ENCODE measurements at regions not wholly inside any gene's neighbourhood (a gene's known extent, or its start where the extent isn't known, plus 50 kb on each side); places are given as distances from the start of the nearest gene placed in this dataset.
A peak's percentile ranks its signal among the peaks of the same experiment; 100 is the strongest.
"Not testable (repeated sequence)": the region's sequence is repeated elsewhere in the genome, so short reads cannot be mapped to it uniquely, and the experiment has no call there.

DNA sequence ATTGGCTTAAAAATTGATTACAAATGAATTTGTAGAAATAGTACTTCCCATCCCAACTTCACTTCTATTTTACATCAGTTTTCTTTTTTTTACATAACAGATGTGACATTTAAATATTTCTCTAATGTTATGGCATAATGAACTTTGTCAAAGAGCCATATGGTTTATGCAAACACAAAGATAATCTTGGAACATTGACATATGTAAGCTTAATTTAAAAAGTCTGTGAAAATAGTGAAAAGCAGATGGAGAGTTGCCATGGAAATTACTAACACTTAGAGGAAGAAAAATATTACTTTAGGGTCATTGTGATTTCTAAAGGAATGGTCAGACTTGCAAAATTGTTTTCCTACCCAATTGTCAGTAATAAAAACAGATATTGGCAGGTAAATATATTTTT is 232.4 kb downstream of the AEBP2 start:
- DNase-seq, result no peak

DNA sequence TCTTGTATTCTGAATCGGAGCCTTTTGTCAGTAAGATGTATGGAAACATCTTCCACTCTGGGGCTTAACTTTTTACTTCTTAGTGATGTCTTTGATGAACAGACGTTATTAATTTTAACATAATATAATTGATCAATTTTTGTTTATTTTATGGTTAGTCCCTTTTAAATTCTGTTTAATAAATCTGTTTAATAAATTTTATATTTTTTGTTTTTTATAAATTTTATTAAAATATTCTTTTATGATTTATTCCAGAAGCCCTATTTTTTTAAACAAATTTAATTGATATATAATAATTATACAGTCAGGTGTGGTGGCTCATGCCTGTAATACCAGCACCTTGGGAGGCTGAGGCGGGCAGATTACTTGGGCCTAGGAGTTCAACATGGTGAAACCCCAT is 235.1 kb downstream of the AEBP2 start:
- no peak for DNase-seq

DNA sequence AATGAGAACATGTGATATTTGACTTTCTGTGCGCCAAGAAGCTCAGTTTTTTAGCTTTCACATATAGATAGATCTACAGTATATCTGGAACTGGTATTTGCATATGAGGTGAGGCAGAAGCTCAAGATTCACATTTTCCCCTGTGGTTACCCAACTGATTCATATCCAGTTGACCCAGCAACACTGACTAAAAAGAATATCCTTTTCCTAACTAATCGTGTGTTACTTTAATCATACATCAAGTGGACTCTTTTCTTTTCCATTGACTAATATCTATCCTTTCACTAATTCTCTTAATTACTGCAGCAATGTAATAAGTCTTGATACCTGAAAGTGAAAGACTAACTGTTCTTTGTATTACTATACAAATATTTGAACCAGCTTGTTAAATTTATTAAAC is 236.1 kb downstream of the AEBP2 start:
- DNase-seq, result no peak

DNA sequence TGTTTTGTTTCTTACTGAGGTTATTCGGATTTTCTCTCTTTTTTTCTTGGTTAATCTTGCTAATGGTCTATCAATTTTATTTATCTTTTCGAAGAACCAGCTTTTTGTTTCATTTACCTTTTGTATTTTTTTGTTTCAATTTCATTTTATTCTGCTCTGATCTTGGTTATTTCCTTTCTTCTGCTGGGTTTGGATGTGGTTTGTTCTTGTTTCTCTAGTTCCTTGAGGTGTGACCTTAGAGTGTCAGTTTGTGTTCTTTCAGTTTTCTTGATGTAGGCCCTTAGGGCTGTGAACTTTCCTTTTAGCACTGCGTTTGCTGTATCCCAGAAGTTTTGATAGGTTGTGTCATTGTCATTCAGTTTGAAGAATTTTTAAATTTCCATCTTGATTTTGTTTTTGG is 239.2 kb downstream of the AEBP2 start:
- DNase-seq, result not testable (repeated sequence)

DNA sequence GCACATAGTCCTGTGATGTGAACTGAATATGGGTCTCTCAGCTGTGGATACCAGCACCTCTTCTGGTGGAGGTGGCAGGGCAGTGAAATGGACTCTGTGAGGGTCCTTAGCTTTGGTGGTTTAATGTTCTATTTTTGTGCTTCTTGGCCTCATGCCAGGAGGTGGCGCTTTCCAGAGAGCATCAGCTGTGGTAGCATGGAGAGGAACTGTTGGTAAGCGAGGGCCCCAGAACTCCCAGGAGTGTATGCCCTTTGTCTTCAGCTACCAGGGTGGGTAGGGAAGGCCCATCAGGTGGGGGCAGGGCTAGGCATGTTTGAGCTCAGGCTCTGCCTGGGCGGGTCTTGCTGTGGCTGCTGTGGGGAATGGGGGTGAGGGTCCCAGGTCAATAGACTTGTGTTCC is 241.7 kb downstream of the AEBP2 start:
- no peak for DNase-seq

DNA sequence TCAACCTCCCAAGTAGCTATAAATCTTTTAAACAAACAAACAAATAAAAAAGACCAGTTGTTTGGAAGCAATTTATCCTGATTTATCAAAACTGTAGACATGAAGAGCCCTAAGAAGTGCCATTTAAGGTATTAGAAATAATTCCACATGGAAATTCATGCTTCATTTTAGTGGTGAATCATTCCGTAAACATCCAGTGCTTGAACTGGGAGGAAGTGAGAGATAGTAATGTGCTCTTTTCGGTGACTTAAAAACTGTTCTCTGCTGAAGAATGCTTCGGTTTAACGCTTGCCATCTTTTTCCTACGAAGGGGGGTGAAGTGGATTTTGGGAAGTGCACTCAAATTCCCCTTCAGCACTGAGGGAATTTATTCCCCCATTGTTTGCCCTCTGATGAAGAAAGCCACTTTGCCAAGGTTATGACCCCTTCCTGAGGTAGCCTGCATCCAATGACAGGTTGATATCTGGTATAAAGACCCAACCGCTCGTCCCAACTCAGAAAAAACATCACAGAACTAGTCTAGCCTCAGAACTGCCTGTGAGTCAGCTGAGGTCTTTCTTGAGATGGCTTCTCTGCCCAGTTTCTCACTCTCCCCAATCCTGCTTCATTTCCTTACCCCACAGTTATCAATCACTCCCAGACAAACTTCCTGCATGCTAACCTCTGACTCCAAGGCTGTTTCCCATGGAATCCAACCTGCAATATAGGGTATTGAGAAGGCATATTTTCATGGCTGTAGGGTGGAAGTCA is 244.1 kb downstream of the AEBP2 start:
- peak; percentile 73 for DNase-seq

DNA sequence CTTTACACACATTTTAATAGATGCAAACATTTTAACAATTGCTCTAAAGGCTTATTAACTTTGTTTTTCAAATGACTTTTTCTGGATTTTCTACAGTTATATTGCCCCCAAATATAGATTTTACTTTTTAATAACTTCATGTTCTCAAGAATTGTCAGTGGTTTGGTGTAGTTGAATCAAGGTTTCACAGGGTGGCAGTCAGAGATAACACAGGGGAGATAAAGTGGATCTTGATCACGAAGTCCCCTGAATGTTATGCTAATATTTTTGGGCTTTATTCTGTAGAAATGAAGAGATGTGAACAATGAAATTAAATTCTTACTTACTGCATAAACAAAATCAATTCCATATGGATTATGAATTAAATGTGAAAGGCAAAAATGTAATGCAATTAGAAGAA is 248.1 kb downstream of the AEBP2 start:
- no peak for DNase-seq

DNA sequence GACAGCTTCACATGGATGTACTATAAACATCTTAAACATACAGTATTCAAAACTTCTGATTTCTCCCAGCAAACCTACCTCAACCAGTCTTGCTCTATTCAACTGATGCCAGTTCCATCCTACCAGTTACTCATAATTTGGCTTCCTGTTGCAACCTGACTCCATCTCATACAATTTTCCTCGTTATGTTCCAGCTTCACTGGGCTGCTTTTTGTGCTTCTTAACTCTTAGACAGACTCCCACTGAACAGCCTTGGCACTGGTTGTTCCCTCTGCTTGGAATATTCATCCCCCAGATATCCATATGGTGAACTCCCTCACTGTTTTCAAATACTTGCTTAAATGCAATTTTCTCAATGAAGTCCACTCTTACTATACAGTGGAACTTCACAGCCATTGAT is 249.2 kb downstream of the AEBP2 start:
- peak; percentile 33 for DNase-seq

DNA sequence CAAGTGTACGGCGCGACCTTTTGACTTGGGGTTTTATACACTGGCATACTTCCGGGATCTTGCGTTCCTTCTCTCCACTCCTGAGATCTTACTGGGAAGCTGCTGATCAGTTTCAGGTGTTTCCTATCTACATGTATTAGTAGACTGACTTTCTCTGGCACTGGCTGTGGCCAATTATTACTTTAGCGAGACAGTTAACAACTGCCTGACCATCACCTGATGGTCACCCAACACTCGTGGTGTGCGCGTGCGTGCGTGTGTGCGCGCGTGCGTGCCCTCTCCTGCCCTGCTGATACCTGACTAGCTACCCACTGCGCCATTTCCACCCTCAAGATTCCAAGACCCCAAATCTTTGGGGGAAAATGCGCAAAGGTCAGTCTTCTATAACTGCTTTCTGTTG is 249.9 kb downstream of the AEBP2 start:
- no peak for DNase-seq

DNA sequence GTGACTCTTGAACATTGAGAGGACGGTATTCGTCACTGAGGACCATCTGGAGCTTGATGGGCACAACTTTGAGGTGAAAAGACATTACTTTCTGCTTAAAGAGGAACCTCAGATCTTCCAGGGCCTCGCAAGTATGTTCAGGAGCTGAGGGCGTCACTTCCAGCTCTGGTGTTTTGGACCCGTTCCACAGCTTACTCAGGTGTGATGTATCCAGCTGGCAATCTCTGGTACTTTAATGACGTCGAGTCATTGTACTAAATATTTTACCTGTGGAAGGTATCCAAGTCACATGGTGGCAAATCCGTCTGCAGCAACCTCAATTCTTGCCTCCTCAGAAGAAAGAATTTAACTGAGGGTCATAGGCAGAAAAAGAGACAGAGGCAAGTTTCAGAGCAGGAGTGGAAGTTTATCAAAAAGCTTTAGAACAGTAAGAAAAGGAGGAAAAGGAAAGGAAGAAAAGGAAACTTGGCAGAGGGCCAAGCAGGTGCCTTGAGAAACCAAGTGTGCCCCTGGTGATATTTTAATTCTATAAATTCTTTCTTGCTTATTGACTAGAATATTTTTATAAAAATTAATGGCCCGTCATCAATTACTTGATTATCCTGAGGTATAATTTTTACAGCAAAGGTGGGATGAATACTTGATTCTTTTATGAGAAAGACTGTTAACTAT is 250.6 kb downstream of the AEBP2 start:
- DNase-seq, result no peak

DNA sequence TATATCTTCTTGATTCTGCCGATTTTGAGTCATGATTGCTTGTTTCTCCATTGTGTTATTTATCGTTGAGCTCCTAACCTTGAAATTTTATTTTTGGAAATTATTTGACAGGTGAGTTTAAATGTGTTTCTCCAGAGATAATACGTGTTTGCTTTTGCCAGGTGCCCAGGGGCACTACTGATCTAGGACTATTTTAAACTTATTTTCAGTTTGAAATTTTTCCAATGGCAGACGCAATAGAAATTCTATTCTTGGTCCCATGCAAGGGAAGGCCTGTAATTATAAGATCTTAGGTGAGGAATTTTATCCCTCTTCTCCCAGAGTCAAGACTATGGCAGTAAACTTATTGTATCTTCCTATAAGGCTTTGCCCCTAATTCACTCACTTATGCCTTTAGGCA is 252.8 kb downstream of the AEBP2 start:
- no peak for DNase-seq

DNA sequence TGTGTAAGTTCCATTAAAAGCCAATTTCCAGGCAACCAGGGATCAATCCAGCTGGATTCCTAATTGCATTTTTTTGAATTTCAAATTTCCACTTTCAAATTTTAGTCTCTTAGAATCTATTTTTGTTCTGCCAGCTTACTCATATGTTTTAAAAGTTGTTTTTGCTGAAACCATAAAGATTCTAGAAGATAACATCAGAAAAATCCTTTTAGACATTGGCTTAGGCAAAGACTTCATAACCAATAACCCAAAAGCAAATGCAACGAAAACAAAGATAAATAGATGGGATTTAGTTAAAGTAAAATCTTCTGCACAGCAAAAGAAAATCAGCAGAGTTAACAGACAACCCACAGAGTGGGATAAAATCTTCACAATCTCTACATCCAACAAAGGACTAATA is 253.3 kb downstream of the AEBP2 start:
- DNase-seq, result no peak

DNA sequence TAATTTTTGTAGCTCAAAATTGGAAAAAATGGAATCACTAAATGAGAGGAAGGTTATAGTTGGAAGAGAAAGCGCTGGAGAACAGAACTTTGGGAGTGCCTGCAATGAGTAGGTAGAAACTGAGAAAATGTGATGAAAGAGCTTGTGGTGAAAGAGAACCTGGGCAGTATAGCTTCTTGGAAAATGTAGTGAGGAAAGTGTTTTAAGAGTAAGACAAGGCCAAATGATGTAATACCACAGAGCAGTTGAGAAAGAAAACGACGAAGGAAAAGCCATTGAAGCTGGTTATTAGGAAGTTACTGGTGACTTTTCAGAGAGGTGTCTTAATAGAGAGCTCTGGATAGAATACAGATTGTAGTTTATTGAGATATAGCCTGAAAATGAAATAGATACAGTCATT is 255.3 kb downstream of the AEBP2 start:
- peak; percentile 9 for DNase-seq

DNA sequence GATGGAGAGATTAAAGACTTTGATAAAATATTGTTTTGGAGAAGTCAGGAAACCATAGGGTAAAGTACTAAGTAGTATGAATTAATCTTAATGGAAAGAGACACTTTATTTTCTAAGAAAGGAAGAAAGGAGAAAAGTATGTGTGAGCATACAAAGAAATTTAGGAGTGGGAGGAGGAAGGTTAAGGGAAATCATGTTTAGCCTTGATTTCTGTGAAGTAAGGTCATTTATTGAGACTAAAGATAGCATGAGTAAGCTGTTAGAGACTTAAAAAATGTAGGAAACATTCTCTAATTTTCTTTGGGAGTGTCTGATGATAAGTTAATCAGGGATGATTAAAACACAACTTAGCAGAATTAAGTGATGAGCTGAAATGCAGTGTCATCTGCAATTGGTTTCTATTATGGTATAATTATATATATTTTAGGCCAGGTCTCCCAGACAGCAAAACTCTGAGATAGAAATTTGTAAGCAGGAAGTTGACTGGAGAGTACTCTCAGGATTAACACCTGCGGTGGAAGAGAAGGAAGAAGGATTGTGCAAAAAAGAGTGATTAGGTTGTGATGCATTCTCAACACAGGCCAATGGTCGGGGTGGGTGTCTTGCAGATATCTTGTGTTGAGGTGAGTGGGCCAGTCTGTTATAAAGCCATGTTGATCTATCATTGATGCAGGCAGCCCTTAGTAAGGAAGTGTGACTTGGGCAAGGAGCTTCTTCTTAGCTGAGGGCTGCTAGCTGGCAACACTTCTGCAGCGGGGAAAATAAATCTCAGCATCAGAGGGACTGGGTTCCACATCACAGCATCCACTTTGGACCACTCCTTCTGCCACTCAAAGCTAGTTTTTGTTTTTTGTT is 256.2 kb downstream of the AEBP2 start:
- DNase-seq, result no peak

DNA sequence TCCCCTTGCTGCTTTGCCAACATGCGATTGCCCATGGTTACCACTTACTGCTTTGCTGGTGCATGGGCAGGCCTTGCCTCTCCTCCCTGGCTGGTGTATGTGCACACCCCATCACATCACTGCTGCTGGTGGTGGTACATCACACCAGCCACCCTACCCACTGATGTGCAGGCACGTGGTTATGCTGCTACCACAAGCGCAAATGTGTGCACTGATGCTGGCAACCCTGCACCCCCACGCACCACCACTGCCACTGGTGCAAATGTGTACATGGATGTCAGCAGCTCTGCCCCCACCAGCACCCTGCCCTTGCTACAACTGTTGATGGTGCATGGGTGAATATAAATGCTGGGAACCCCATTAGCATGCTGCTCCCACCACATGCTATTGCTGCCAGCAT is 261.7 kb downstream of the AEBP2 start:
- DNase-seq, result no peak

DNA sequence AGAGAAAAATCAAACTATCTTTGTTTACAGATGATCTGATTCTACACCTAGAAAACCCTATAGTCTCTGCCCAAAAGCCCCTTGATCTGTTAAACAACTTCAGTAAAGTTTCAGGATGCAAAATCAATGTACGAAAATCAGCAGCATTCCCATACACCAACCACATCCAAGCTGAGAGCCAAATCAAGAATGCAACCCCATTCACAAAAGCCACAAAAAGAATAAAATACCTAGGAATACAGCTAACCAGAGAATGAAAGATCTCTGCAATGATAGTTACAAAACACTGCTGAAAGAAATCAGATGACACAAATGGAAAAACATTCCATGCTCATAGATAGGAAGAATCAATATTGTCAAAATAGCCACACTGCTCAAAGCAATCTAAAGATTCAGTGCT is 265.7 kb downstream of the AEBP2 start:
- no peak for DNase-seq

DNA sequence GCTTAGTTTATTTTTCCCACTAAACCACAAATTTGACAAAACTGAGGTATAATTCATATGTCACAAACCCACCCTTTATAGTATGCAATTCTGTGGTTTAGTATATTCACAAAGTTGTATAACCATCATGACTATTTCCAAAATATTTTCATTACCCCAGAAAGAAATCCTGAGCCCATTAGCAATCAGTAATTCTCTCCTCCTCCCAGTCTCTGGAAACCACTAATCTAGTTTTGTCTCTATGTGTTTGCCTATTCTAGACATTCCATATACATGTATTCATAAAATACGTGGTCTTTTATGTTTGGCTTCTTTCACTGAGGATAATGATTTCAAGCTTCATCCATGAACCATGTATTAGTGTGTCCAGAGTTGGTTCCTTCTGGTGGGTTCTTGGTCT is 267.6 kb downstream of the AEBP2 start:
- no peak for DNase-seq

DNA sequence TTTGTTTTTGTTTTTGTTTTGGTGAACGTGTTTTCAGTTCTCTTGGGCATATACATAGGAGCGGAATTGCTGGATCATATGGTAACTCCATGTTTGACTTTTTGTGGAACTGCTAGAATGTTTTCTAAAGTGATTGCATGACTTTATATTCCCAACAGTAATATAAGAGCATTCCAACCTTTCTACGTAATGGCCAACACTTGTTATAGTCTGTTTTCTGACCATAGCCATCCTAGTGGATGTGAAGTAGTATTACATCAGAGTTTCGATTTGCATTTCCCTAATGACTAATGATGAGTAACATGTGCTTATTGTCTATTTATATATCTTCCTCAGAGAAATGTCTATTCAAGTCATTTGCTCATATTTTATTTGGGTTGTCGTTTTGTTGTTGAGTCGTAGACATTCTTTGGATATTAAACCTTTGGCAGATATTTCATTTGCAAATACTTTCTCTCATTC is 268.7 kb downstream of the AEBP2 start:
- no peak for DNase-seq

DNA sequence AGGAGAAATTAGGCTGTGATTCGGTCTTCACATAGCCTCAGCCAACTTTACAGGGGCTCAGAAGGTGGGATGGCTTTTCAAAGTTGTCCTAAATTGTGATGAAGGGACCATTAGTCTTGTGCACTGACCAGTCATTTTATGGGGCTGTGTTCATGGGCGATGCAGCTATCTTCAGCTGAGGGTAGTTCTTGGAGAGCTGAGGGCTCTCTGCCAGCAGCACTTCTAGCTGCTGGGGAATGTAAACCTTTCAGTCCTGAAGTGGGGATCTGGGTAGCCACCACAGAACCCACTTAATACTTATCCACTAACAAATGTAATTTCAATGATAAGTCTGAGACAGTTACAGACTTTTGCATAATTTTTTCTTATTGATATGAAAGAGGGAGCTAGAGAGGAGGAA is 270.6 kb downstream of the AEBP2 start:
- DNase-seq, result no peak

DNA sequence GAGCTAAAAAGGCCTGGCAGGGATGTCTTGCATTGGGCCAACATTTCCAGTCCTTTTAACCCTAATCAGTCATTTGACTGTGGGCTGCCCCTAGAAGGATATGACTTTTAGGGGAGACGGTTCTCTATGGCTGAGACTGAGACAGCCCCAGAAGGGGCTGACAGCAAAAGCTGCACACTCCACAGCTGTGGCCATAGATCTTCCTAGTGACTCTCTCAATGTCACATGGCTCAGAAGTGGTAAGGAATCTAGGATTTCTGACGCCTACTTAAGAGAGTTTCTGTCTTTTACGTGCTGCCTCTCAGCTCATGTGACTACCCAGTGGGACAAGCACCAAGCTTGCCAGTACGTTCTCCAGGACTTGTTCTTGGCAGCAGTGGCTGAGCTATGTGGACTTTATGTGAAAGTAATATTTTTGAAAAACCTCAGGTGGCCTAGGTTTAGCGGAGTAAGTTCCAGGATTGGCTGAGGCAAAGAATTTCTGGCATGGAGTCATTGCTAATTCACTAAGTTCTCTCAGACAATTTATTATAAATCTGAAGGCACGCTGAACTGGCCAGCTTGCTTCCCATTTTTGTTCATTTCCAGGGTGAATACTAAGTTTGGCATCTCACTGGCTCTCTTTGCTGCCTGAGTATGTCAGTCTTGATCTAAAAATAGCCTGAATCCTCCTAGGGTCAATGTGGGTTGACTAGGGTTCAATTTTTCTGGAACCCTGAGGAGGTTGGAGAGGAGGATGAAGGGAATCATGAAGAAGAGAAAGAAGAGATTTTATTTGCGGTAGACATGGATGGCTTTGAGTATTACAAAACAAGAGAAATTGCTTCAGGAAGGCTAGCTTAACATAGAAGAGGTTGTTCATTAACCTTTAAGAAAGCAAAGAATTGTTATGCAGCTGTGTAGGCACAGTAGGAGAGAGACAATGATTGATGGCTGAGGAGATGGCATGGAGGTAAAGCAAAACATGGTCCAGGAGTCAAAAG is 271.8 kb downstream of the AEBP2 start:
- no peak for DNase-seq

DNA sequence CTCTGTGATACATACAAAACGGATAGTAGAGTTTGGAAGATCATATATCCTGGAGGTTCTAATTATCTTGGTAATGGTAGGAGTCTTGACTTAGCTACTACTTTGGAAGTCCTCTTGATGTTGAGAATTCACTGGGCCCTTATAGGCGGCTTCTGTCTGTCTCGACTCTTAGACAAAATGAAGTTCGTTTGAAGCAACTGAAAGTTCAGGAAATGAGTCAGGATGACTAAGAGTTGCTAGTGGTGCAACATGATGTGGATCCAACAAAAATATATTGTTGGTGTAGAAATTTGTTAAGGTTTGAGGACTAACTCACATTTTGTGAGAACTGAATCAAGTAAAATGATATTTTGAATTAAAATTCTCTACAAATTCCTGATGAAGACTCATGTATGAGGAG is 272.7 kb downstream of the AEBP2 start:
- peak; percentile 65 for DNase-seq

DNA sequence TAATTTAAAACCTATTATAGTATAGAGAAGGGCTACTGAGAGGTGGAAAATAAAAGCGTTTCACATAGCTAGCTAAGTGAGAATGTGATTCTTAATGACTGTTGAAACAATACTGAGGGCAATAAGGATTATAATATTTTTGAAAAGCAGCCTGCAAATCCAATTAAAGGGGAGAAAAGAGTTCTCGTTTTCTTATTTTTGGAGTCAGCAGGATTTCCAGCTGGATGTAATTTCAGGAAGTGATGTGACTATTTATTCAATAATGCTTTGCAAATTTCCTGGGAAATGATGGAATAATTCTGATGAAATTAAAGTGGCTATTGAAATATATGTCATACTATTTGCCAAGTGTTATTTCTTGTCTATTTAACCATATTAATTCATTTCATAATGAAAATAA is 279.1 kb downstream of the AEBP2 start:
- no peak for DNase-seq

DNA sequence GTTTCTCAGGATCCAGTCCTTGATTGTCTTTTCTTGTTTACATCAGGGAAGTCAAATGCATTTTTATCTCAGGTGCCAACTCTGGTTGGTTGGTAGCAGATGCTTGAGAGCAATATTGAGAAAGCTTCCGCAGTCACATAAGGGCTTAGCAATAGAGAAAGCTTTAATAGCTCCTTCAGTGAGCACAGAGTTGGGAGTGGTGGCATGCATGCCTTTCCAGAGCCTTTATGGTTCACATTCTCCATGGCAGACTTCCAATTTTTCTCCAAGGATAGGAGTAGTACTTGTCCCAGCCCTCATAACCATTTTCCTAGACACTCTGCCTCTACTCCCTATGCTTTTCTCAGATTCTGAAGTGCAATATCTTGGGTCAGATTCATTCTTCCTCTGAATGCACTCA is 280.4 kb downstream of the AEBP2 start:
- no peak for DNase-seq

All from NCI-H226 (cell line).